HG03280 (cell line): ENCODE measurements at regions not wholly inside any gene's neighbourhood (a gene's known extent, or its start where the extent isn't known, plus 50 kb on each side); places are given as distances from the start of the nearest gene placed in this dataset.

Source experiments
- ATAC-seq: cut with Tn5 transposase; IDR thresholded peaks from one replicate; pipeline ENCODE4 v1.9.1; 2021; ENCODE audit warnings: mild to moderate bottlenecking, moderate library complexity; ENCODE audit not compliant: unreplicated experiment

DNA sequence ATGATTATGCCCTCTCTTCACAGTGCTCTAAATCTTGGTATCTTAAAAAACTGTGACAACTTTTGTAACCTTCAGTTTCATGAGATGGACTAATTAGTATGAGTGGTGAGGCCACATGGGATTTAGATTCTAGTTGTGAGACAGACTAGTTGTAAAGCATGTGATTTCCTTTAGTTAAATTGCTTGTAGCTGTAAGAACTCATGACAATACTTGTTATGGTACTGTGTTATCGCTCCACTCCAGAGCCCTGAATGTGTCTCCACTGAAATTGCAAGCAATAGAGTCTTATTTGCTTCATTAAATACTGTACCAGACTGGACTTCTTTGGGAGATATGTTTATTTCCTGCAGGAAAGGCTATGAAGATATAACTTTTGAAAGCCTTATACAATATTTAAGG lies 1198.3 kb upstream of the CDH6 start:
- no peak for ATAC-seq

DNA sequence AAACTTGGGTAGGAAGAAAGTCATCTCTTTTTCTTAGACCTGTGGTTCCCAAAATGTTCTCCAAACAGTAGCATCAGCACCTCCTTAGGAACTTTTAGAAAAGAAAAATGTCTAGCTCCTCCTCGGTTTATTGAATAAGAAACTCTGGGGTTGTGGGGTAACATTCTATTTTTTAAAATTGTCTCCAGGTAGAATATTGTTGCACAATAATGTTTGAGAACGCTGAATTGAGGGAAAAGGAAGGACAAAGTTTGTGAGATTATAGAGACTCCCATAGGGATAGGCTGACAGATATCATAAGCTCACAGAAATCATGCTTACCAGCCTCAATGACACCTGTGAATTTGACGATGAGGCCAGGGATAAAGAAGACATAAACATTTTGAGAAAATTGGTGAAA lies 1199.0 kb upstream of the CDH6 start:
- ATAC-seq = no peak

DNA sequence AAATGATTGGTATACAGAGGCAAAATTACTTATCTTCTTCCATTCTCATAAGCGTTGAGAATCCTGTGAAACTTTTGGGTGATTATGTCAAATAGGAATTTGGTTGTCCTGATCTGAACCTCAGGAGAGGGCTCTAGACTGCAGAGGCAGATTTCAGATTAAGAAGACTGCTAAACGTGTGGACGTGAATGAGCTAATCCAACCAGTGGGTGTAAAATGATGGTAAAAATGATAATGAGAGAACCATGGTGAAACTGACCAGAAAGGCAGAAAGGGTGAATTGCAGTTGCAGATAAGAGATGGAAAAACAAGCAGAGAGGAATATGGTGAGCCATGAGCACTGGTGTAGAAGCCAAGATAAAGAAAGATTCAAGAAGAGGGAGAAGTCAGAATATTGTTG lies 1200.2 kb upstream of the CDH6 start:
- no peak for ATAC-seq

DNA sequence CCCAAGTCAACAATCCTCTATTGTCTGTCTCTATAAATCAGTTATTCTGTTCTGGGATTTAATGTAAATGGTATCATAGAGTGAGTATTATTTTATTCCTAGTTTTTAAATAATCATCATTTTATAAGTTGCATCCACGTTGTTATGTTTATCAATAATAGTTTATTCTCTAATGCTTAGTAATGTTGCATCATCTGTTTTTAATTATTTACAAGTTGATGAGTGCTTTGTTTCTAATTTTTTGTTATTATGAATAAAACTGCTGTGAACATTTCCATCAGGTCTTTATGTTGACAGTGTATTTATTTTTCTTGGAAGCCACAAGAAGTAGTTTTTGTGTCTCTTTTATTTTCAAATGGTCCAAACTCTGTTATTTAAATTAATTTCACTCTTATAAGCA lies 1201.2 kb upstream of the CDH6 start:
- ATAC-seq = no peak

DNA sequence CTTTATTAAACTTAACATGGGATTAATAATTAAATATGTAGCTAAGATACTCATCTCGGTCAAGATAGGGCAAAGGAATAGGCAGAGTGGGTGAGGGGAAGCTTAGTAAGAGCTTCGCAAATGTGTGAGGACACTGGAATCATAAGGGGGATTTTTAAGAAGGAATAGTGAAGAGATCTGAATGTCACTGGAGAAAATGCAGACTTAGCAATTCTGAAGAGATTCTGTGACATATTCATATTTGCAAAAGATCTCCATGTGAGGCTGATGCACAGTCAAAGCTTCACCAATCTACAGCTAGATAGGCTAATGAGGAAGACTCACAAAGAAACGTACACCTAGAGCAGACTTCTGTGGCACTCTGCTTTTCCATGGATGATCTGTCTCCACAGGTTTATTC lies 1202.8 kb upstream of the CDH6 start:
- no peak for ATAC-seq

DNA sequence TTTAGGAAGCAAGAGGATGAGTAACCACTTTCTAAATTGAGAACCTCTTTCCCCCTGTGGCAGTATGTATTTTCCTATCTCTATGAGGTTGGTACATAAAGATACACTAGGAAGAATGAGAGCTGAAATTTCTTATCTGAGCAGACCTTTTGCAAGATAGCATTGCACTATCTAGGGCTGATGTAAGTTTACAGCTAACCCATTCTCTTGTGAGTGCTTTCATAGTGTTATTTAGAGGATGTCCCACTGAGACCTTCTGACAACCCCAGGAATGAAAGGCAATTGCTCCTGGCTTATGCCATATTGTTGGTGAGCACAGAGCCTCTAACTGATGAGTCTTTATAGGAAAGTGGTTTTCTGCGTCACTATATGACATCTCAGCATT lies 1209.3 kb upstream of the CDH6 start:
- ATAC-seq = no peak

DNA sequence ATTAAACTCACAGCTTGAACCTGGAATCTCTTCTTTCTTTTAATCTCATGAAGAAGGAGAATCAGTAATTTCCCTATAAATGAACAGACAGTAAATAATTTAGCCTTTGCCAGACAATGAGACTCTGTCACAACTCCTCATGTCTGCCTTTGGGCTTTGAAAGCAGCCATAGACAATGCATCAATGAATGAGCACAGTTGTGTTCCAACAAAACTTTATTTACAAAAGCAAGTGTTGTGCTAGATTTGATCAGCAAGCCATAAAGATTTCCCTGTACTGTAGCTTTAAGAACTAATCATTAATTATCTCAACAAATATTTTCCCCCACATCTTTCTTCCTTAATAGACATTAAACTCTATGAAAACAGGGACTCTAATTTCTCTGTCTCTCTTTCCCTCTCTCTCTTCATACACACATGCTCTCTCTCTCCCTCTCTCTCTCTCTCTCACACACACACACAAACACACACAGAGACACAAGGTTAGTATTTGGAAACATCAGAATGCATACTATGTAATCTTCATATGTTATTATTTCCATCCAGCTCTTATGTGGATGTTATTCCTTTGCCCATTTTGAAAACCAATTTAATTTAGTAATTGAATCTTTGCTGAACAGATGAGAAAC lies 1209.8 kb upstream of the CDH6 start:
- no peak for ATAC-seq

DNA sequence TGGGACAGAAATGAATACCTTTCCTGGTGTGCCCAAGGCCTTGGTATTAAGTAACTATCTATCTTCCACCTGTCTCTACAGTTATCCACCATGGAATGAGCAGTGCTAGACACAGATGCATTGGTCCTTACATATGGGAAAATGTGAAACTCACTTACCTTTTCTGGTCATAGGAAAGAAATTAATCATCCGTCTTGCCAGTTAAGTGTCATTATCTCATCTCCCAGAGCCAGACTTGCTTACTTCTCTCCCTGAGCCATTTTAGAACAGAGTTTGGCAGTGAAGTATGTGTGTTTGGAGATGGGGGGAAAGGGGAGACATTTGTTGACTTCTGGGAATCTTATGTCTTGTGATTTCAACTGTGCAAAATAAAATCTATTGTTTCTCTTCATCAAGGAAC lies 1211.0 kb upstream of the CDH6 start:
- no peak for ATAC-seq

DNA sequence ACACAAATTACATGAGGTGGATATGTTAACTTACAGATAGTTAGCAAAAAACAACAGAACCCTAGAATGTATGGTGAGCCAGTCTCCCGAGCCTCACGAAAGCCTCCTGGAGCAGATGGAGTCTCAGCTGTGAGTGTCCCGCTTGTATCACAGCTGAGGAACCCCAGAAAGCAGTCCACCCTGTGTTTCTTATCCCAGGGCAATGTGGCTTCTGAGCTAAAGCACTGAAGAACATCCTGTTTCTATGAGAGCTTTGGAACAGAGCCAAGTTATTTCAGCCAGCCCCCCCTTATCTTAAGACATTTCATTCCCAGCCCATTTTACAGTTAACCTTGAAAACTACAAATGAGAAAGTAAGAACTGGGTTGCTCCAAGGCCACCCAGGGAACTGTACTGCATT lies 1220.9 kb upstream of the CDH6 start:
- ATAC-seq = no peak

DNA sequence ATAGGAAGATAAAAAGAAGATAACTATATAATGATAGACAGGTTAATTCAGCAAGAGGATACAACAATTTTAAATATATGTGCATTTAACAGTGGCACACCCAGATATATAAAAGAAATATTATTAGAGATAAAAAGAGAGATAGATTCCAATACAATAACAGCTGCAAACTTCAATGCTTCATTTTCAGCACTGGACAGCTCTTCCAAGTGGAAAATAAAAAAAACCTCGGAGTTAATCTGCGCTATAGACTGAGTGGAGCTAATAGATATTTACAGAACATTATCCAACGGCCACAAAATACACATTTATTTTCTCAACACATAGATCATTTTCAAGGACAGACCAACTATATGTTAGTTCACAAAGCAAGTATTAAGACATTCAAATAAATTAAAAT lies 1229.5 kb upstream of the CDH6 start:
- ATAC-seq = no peak

DNA sequence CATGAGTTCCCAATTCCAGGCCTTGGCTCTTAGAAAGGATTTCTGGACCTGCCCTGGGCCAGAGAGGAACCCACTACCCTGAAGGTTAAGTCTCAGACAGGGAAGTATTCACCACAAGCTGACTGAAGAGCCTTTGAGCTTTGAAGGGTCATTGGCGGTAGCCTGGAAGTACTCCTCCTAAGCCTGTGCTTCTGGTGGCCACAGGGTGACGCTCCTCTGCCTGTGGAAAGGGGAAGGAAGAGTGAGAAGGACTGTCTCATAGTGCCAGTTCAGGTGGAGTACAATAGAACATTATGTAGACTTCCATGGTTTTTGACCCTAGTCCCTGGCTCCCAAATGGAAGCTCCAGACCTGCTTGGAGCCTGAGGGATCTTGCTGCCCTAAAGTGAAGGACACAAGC lies 1233.2 kb upstream of the CDH6 start:
- ATAC-seq = no peak

DNA sequence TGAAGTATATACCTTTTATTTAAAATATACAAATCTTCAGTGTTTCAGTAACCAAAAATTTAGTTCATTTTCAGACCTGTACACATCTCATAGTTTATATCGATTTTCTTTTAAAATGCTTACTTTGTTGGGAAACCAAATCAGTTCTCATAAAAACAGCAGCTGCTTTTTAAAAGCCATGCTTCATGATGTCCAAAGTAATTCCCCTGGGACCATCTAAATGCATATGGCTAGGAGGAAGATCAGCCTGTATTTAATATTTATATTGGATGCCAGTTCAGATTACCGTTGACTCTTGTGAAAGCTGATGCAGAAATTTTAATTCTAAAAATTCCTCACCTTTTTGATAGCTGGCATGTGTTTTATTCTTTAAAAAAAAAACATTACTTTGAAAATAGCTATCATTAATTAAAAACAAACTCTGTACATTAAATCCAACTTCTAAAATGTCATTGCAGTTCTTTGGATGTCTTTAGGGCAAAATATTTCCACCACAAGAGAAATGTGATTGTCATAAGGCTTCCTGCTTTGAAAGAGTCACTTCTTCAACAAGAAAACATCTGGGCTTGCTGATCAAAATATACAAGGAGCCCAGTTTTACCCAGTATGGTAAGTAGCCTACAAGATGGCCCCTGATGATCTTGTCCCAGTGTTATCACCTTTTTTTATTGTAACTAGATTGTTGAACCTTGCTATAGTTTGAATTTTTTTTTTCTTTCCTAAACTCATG lies 1242.9 kb upstream of the CDH6 start:
- no peak for ATAC-seq

DNA sequence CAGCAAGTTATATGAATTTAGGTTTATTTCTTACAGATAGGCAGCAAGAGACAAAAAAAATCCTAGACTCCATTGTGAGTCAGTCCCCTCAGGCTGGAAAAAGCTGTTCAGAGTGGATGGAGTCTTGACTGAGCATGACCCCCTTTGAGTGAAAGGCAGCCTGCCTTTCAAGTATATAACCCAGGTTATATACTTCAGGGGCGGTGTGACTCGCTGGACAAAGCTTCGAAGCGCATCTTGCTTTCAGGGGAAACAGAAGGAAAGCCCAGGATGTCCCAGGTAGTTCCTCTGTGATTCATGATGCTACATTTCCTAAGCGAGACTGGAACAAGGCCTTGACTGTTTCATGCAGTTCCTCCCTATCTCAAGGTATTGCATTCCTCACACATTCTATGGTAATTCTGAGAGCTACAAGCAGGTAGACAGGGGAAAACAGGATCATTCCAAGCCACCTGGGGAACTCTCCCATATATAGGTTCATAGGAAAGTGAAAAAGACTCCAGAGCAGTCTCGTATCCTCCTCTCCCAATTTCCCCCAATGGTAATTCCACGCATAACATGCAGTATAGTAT lies 1244.1 kb upstream of the CDH6 start:
- no peak for ATAC-seq

DNA sequence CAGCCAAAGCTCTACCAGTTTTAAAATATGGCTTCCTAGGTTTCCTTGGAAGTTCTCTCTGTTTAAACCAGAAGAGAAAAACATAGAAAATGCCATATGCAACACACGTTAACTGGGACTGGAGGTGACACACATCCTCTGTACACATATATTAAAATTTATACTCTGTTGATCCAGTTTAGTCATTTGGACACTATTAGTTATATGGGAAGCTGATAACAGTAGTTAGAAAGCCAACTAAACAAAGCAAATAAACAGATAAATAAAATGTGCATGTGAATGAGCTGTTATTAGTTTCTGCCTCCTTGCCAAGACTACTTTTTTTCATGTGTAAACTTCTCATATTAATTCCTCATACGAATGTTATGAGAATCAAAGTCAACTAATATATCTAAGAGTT lies 1249.2 kb upstream of the CDH6 start:
- no peak for ATAC-seq

DNA sequence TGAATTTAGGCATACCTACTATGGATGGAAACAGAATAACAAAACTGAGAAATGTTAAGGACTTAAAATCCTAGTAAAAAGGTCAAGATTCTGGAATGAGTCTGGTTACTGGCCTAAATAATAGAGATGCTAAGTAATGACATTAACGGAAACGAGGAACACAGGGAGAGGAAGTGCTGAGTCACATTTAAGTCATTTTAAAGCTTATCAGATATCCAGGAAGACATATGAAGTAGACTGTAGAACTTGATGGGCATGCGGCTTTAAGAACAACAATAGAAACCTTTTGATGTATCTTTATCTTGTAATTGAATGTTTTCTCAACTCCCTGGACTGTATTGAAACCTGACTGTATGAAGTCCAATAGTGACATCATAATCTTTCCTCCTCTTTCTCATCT lies 1251.4 kb upstream of the CDH6 start:
- ATAC-seq = no peak

DNA sequence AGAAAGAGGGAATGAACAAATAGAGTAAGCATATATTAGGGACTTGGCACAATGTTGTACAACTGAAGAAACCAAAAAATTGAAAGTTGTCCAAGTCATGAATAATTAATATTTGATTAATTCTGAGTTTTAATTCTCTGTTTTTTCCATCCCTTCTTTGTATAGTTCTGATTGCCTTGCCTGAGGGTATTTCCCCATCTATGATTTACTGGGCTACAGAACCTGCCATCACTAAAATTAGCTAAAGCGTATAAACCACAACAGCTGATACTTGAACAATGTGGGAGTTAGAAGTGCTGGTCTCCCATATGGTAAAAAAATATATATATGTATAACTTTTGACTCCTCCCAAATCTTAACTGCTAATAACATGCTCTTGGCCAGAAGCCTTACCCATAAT lies 1253.5 kb upstream of the CDH6 start:
- ATAC-seq = no peak

DNA sequence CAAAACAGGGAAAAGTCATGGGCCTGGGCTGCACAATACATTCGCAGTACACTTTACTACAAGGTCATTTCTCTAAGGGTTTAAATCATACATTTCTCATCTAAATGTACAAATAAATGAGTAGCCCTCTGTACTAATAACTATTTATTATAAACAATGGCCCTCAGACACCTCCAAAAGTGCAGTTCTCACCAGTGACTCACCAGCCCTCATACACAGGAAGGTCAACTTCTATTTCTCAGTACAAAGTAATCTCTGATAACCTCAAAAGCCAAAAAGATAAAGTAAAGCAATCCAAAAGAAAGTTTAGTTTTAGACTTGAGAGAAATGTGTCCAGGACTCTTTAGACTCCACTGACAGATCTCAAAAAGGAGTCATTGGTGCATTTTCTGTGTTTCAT lies 1258.1 kb upstream of the CDH6 start:
- ATAC-seq = no peak

DNA sequence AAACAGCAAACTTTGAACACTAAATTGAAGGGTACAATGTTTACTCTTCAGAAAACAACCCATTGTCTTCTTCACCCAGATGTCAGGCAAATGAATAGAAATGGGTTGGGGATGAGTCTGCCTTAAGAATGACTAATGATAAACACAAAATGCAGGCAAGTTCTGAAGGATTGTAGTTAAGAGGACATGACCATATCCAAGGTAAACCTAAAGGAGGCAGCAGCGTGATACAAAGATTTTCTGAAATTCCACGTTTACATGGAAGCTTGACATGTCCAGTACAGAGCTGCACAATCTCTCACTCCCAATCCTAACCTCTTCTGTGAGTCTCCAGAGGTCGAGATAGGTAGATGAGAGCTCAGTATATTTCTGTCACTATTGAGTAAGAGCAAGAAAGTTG lies 1263.2 kb upstream of the CDH6 start:
- no peak for ATAC-seq

DNA sequence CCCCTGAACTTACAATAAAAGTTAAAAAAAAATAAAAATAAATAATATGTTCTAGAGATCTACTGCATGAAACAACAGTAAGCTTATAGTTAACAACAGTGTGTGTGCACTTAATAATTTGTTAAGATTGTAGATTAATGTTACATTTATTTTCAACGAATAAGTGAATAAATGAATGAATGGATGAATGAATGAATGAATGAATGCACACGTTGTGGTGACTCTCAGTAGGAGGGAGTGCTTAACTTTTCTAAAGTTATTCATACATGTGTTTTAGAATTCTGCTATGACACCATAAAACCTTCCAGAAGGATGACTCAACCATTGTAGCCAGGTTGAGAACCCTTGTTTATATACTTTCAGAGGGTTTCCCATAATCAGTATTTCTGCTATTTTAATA lies 1269.4 kb upstream of the CDH6 start:
- no peak for ATAC-seq

DNA sequence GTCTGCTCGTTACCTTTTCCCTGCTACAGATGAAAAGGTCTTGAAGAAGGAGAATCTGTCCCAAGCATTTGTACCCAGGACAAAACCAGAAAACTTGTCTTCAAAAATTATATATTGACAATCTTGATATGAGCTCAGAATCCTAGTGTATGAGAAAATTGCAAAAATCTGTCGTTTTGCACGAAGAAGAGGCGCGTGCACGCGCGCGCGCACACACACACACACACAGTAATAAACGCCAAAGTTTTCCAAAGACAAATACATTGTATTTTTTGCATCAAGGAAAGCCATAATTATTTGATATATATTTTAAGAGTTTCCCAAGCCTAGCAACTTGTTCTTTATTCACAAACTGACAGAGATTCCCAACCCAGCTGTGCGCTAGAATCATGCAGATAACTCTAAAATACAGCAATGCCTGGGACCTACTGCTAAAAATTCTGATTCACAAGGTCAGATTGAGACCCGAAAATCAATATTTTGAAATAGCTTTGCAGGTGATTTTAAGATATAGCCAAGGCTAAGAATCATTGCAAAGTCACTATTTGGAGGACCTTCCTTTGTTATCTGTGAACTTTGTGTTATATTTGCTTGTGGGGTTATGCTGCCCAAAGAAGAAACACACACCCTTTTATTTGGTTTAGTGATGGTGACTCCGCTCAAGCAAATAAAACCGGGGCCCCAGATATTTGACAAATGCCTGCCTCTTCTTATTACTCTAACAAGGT lies 1287.7 kb upstream of the CDH6 start:
- no peak for ATAC-seq

DNA sequence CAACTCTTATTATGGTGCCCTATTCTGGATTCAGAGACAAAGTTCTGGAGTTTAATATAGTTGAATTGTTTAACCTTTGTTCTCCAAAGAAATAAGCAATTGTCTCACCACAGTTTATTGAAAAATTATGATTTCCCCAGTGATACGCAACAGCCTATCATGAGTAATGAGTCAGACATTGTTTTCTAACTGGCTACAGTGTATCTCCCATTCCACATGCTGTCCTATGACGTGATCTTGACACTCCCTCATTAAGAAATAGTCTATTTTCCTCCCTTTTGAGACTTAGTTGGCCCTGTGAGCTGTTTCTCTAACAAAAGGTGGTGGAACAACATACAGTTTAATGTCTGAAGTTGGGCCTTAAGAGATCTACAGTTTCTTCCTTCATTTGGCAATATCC lies 1290.6 kb upstream of the CDH6 start:
- ATAC-seq = no peak

DNA sequence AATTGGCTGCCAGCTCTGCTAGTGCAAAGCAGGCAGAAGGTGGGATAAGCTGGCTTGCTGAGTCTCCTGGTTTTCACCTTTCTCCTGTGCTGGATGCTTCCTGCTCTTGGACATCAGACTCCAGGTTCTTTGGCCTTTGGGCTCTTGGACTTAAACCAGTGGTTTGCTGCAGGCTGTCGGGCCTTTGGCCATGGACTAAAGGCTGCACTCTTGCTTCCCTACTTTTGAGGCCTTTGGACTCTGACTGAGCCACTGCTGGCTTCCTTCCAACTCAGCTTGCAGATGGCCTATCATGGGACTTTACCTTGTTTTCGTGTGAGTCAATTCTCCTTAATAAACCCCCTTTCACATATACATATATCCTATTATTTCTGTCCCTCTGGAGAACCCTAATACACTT lies 1293.9 kb upstream of the CDH6 start:
- no peak for ATAC-seq
